ENCODE measurements at regions not wholly inside any gene's neighbourhood (a gene's known extent, or its start where the extent isn't known, plus 50 kb on each side); places are given as distances from the start of the nearest gene placed in this dataset.

GRCh38 chr9:31674264-31674663 is 710.2 kb upstream of the ACO1 start:
- no peaks in the 10 kb centered on the region for H3K4me1 ChIP-seq (ENCODE audit: insufficient read depth, insufficient read length)
- DNase-seq (ENCODE audit: low read depth, low spot score), result no peak
- H3K27me3 ChIP-seq (ENCODE audit: insufficient read depth, insufficient read length), result no peaks in the 10 kb centered on the region
- H3K9me3 ChIP-seq (ENCODE audit: insufficient read depth, low read length), result no peaks in the 10 kb centered on the region
- no peaks in the 10 kb centered on the region for H3K36me3 ChIP-seq (ENCODE audit: insufficient read depth, insufficient read length, low read length)
- H3K4me3 ChIP-seq (ENCODE audit: insufficient read length, low read depth), result no peak overlapping the region
- no peak overlapping the region for H3K9ac ChIP-seq (ENCODE audit: insufficient read length, low read depth)
- TF ChIP-seq ZNF274 (IDR thresholded peaks at IDR 0.05; ENCODE audit: low read depth, low read length) (no peak), YY1 (IDR thresholded peaks at IDR 0.05; ENCODE audit: insufficient read depth, insufficient read length) (no peak), SUZ12 (IDR thresholded peaks at IDR 0.05; ENCODE audit: extremely low read depth, insufficient read depth, insufficient read length) (no peak)

DNA sequence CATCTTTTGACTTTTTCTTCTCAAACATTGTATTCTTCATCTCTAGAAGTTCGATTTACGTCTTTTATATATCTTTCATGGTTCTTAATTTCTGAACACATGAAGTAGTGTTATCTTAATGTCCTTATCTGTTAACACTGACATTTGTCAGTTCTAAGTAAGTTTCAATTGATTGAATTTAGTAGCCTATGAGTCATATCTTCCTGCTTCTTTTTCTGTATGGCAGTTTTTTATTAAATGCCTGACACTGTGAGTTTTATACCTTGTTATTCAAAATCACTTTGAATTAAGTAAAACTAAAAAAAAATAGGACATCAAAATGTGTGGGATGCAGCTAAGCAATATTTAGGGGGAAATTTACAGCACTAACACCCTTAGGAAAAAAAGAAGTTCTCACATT is 707.0 kb upstream of the ACO1 start:
- TF ChIP-seq YY1 (IDR thresholded peaks at IDR 0.05; ENCODE audit: insufficient read depth, insufficient read length), result no peak
- no peak for TF ChIP-seq SUZ12 (IDR thresholded peaks at IDR 0.05; ENCODE audit: extremely low read depth, insufficient read depth, insufficient read length)
- no peak for TF ChIP-seq ZNF274 (IDR thresholded peaks at IDR 0.05; ENCODE audit: low read depth, low read length)
- Histone ChIP-seq H3K4me3 (ENCODE audit: insufficient read length, low read depth) (no peak overlapping the region), H3K9ac (ENCODE audit: insufficient read length, low read depth) (no peak overlapping the region), H3K27me3 (ENCODE audit: insufficient read depth, insufficient read length) (no peaks in the 10 kb centered on the region), H3K36me3 (ENCODE audit: insufficient read depth, insufficient read length, low read length) (no peaks in the 10 kb centered on the region), H3K9me3 (ENCODE audit: insufficient read depth, low read length) (no peaks in the 10 kb centered on the region), H3K4me1 (ENCODE audit: insufficient read depth, insufficient read length) (no peaks in the 10 kb centered on the region)
- DNase-seq (ENCODE audit: low read depth, low spot score), result no peak

DNA sequence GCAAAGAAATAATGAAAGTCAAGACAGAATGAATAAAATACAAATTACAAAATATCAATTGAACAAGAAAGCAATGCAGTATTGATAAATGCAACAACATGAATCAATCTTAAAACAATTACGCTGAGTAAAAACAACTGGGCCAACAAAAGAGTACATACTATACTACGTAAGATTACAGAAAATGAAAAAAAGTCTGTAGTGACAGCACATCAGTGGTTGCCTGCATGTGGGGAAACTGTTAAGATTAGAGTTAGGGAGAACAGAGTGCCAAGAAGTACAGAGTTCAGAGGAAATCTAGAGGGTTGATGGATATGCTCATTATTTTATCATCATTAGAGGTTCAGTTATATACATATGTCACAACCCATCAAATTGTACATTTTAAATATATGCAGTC is 706.6 kb upstream of the ACO1 start:
- no peak for DNase-seq (ENCODE audit: low read depth, low spot score)
- H3K9ac ChIP-seq (ENCODE audit: insufficient read length, low read depth), result no peak overlapping the region
- no peaks in the 10 kb centered on the region for H3K27me3 ChIP-seq (ENCODE audit: insufficient read depth, insufficient read length)
- H3K4me3 ChIP-seq (ENCODE audit: insufficient read length, low read depth), result no peak overlapping the region
- H3K4me1 ChIP-seq (ENCODE audit: insufficient read depth, insufficient read length), result no peaks in the 10 kb centered on the region
- no peak for TF ChIP-seq SUZ12 (IDR thresholded peaks at IDR 0.05; ENCODE audit: extremely low read depth, insufficient read depth, insufficient read length)
- TF ChIP-seq ZNF274 (IDR thresholded peaks at IDR 0.05; ENCODE audit: low read depth, low read length), result no peak
- TF ChIP-seq YY1 (IDR thresholded peaks at IDR 0.05; ENCODE audit: insufficient read depth, insufficient read length), result no peak
- no peaks in the 10 kb centered on the region for H3K9me3 ChIP-seq (ENCODE audit: insufficient read depth, low read length)
- H3K36me3 ChIP-seq (ENCODE audit: insufficient read depth, insufficient read length, low read length), result no peaks in the 10 kb centered on the region

DNA sequence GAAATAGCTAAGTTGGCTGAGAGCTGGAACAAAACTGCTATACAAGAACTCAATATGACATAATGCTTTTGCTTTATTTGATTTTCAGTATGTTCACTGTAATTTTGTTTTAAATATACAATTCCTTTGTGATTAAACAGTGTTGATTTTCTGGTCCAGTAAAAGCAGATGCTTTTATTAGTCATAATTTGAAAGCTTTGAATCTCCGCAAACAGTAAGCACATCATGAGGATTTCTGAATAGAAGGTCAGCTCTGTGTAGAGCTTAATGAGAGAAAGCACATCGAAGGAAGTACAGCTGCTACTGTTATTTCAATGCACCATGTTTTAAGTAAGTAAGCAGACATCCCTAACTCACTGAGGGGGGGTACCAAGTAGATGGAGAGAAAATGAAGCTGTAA is 701.3 kb upstream of the ACO1 start:
- Histone ChIP-seq H3K9me3 (ENCODE audit: insufficient read depth, low read length) (no peaks in the 10 kb centered on the region), H3K4me1 (ENCODE audit: insufficient read depth, insufficient read length) (no peaks in the 10 kb centered on the region), H3K4me3 (ENCODE audit: insufficient read length, low read depth) (no peak overlapping the region), H3K27me3 (ENCODE audit: insufficient read depth, insufficient read length) (no peaks in the 10 kb centered on the region), H3K9ac (ENCODE audit: insufficient read length, low read depth) (no peak overlapping the region), H3K36me3 (ENCODE audit: insufficient read depth, insufficient read length, low read length) (no peaks in the 10 kb centered on the region)
- no peak for DNase-seq (ENCODE audit: low read depth, low spot score)
- TF ChIP-seq SUZ12 (IDR thresholded peaks at IDR 0.05; ENCODE audit: extremely low read depth, insufficient read depth, insufficient read length) (no peak), ZNF274 (IDR thresholded peaks at IDR 0.05; ENCODE audit: low read depth, low read length) (no peak), YY1 (IDR thresholded peaks at IDR 0.05; ENCODE audit: insufficient read depth, insufficient read length) (no peak)

- Histone ChIP-seq H3K9me3 (ENCODE audit: insufficient read depth, low read length) (no peaks in the 10 kb centered on the region), H3K36me3 (ENCODE audit: insufficient read depth, insufficient read length, low read length) (no peaks in the 10 kb centered on the region), H3K4me3 (ENCODE audit: insufficient read length, low read depth) (no peak overlapping the region), H3K27me3 (ENCODE audit: insufficient read depth, insufficient read length) (no peaks in the 10 kb centered on the region), H3K4me1 (ENCODE audit: insufficient read depth, insufficient read length) (no peaks in the 10 kb centered on the region), H3K9ac (ENCODE audit: insufficient read length, low read depth) (no peak overlapping the region)
- TF ChIP-seq YY1 (IDR thresholded peaks at IDR 0.05; ENCODE audit: insufficient read depth, insufficient read length) (no peak), ZNF274 (IDR thresholded peaks at IDR 0.05; ENCODE audit: low read depth, low read length) (no peak), SUZ12 (IDR thresholded peaks at IDR 0.05; ENCODE audit: extremely low read depth, insufficient read depth, insufficient read length) (no peak)
- DNase-seq (ENCODE audit: low read depth, low spot score), result no peak
Measured at GRCh38 chr9:31697956-31698355, 686.5 kb upstream of the ACO1 start.

GRCh38 chr9:31699836-31700235 is 684.6 kb upstream of the ACO1 start:
- Histone ChIP-seq H3K4me3 (ENCODE audit: insufficient read length, low read depth) (no peak overlapping the region), H3K4me1 (ENCODE audit: insufficient read depth, insufficient read length) (no peaks in the 10 kb centered on the region), H3K9me3 (ENCODE audit: insufficient read depth, low read length) (no peaks in the 10 kb centered on the region), H3K27me3 (ENCODE audit: insufficient read depth, insufficient read length) (no peaks in the 10 kb centered on the region), H3K36me3 (ENCODE audit: insufficient read depth, insufficient read length, low read length) (no peaks in the 10 kb centered on the region), H3K9ac (ENCODE audit: insufficient read length, low read depth) (no peak overlapping the region)
- DNase-seq (ENCODE audit: low read depth, low spot score), result no peak
- TF ChIP-seq ZNF274 (IDR thresholded peaks at IDR 0.05; ENCODE audit: low read depth, low read length), result no peak
- TF ChIP-seq YY1 (IDR thresholded peaks at IDR 0.05; ENCODE audit: insufficient read depth, insufficient read length), result no peak
- no peak for TF ChIP-seq SUZ12 (IDR thresholded peaks at IDR 0.05; ENCODE audit: extremely low read depth, insufficient read depth, insufficient read length)

DNA sequence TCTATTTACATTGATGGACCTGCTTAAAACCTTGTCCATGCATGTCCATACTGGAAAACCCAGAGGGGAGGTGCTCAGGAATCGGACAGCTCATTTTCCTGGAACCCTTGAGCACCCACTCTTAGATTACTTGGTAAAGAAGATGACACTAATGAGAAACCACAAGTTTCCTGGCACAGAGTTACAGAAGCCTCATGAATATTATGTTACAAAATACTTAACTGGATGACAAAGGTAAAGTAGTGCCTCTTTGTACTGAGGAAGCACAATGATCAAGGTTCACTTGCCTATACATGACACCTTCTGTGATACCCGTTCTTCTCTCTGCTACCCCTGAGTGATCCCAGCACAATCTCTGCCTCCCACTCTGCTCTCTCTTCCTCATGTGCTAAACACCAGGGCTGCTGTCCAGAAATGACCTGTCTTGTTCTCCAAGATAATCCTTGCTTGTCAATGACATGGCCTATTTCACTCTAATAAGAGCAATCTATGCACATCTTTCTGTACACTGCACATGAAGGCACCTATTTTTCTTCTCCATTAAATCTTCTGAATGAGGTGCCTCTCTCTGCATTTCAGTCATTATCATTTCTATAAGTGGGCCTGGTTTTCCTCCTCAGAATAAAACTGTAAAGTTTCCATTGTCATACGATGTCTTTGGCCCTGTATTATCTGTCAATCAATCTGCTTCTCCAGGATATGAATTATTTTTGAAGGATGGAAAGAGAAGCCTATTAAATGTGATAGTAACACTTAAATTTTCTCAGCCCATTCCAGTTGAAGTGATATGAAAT is 684.0 kb upstream of the ACO1 start:
- Histone ChIP-seq H3K9me3 (ENCODE audit: insufficient read depth, low read length) (no peaks in the 10 kb centered on the region), H3K4me3 (ENCODE audit: insufficient read length, low read depth) (no peak overlapping the region), H3K27me3 (ENCODE audit: insufficient read depth, insufficient read length) (no peaks in the 10 kb centered on the region), H3K4me1 (ENCODE audit: insufficient read depth, insufficient read length) (no peaks in the 10 kb centered on the region), H3K9ac (ENCODE audit: insufficient read length, low read depth) (no peak overlapping the region), H3K36me3 (ENCODE audit: insufficient read depth, insufficient read length, low read length) (no peaks in the 10 kb centered on the region)
- DNase-seq (ENCODE audit: low read depth, low spot score), result no peak
- TF ChIP-seq ZNF274 (IDR thresholded peaks at IDR 0.05; ENCODE audit: low read depth, low read length), result no peak
- TF ChIP-seq SUZ12 (IDR thresholded peaks at IDR 0.05; ENCODE audit: extremely low read depth, insufficient read depth, insufficient read length), result no peak
- TF ChIP-seq YY1 (IDR thresholded peaks at IDR 0.05; ENCODE audit: insufficient read depth, insufficient read length), result no peak

Measured in NT2/D1 (cell line).